GM23338 (cell line): ENCODE measurements at regions not wholly inside any gene's neighbourhood (a gene's known extent, or its start where the extent isn't known, plus 50 kb on each side); places are given as distances from the start of the nearest gene placed in this dataset.

Experiments used
- ATAC-seq: fragments of 200-7000 bp; cut with Tn5 transposase; 3 replicates; pipeline ENCODE4 v1.9.1; 2020
- DNase-seq: peaks from one replicate; pipeline ENCODE4 v3.0.0-alpha.2; 2015; ENCODE audit warnings: low spot score
- H2AFZ ChIP-seq: fragments of 200-600 bp; sonication (generic); 2 replicates; pipeline ENCODE4 v1.8.0; 2016; ENCODE audit warnings: antibody characterized with exemption, mild to moderate bottlenecking, moderate library complexity
- H3F3A ChIP-seq: fragments of 200-600 bp; sonication (generic); replicated peaks from 2 replicates; pipeline ENCODE4 v1.8.0; 2017; ENCODE audit warnings: antibody characterized with exemption, mixed run types, low read depth
- H3K27ac ChIP-seq: fragments of 200-600 bp; sonication (generic); 2 replicates; pipeline ENCODE4 v1.6.1; 2016; ENCODE audit warnings: low read depth
- H3K27me3 ChIP-seq: fragments of 200-600 bp; sonication (generic); 2 replicates; pipeline ENCODE4 v1.8.0; 2016; ENCODE audit warnings: mild to moderate bottlenecking, mixed run types, moderate library complexity; ENCODE audit not compliant: insufficient read depth
- H3K36me3 ChIP-seq: fragments of 200-600 bp; sonication (generic); 2 replicates; pipeline ENCODE4 v1.8.0; 2016; ENCODE audit warnings: mild to moderate bottlenecking; ENCODE audit not compliant: insufficient read depth
- H3K4me1 ChIP-seq: fragments of 200-600 bp; sonication (generic); 2 replicates; pipeline ENCODE4 v1.8.0; 2016; ENCODE audit warnings: mild to moderate bottlenecking, moderate library complexity; ENCODE audit not compliant: insufficient read depth
- H3K4me2 ChIP-seq: fragments of 200-600 bp; sonication (generic); 2 replicates; pipeline ENCODE4 v1.7.1; 2017; ENCODE audit warnings: mixed run types
- H3K4me3 ChIP-seq: fragments of 200-600 bp; sonication (generic); 2 replicates; pipeline ENCODE4 v1.6.1; 2016; ENCODE audit warnings: mixed run types
- H3K79me2 ChIP-seq: fragments of 200-600 bp; sonication (generic); replicated peaks from 2 replicates; pipeline ENCODE4 v1.8.0; 2017; ENCODE audit warnings: mild to moderate bottlenecking; ENCODE audit not compliant: insufficient read depth
- H3K9me2 ChIP-seq: fragments of 200-600 bp; sonication (generic); 2 replicates; pipeline ENCODE4 v1.8.0; 2017; ENCODE audit not compliant: insufficient read depth
- H4K20me1 ChIP-seq: fragments of 200-600 bp; sonication (generic); replicated peaks from 2 replicates; pipeline ENCODE4 v1.8.0; 2017; ENCODE audit warnings: mild to moderate bottlenecking; ENCODE audit not compliant: insufficient read depth
- H3K27ac Mint-ChIP-seq: 2 replicates; pipeline ENCODE4 v1.8.0; 2020; ENCODE audit warnings: inconsistent platforms, mild to moderate bottlenecking, moderate library complexity, mixed read lengths
- H3K27me3 Mint-ChIP-seq: 3 replicates; pipeline ENCODE4 v1.8.0; 2022; ENCODE audit warnings: low read depth, mild to moderate bottlenecking, moderate library complexity, mixed read lengths, inconsistent platforms; ENCODE audit not compliant: insufficient read depth, poor library complexity
- H3K36me3 Mint-ChIP-seq: 3 replicates; pipeline ENCODE4 v1.8.0; 2021; ENCODE audit warnings: low read depth, mild to moderate bottlenecking, inconsistent platforms, moderate library complexity, mixed read lengths
- H3K4me1 Mint-ChIP-seq: 3 replicates; pipeline ENCODE4 v1.8.0; 2020; ENCODE audit warnings: mild to moderate bottlenecking, inconsistent platforms, mixed read lengths
- H3K4me3 Mint-ChIP-seq: 3 replicates; pipeline ENCODE4 v1.8.0; 2021; ENCODE audit warnings: moderate library complexity, mild to moderate bottlenecking, inconsistent platforms, mixed read lengths
- H3K9me3 Mint-ChIP-seq: 3 replicates; pipeline ENCODE4 v1.8.0; 2020; ENCODE audit warnings: moderate library complexity, mild to moderate bottlenecking, inconsistent platforms, mixed read lengths
- CREB1 ChIP-seq: fragments of 250-450 bp; sonication (Bioruptor Pico); IDR thresholded peaks from 2 replicates; pipeline ENCODE4 v1.5.0; 2020; ENCODE audit warnings: low read depth, mild to moderate bottlenecking, moderate library complexity
- EZH2 ChIP-seq: fragments of 200-600 bp; sonication (generic); IDR thresholded peaks from one replicate; pipeline ENCODE4 v1.8.0; 2017; ENCODE audit warnings: antibody characterized with exemption, mild to moderate bottlenecking, low read depth; ENCODE audit not compliant: unreplicated experiment
- EZH2phosphoT487 ChIP-seq: fragments of 200-600 bp; sonication (generic); IDR thresholded peaks from one replicate; pipeline ENCODE4 v1.8.1; 2018; ENCODE audit warnings: antibody characterized with exemption; ENCODE audit not compliant: unreplicated experiment
- JUNB ChIP-seq: IDR thresholded peaks from one replicate; pipeline ENCODE4 v1.6.1; 2016; ENCODE audit warnings: antibody characterized with exemption; ENCODE audit not compliant: unreplicated experiment
- NANOG ChIP-seq: IDR thresholded peaks from 2 replicates; pipeline ENCODE4 v1.6.1; 2016; ENCODE audit warnings: antibody characterized with exemption, borderline replicate concordance
- POLR2AphosphoS5 ChIP-seq: IDR thresholded peaks from 2 replicates; pipeline ENCODE4 v1.6.1; 2016; ENCODE audit warnings: antibody characterized with exemption, low read depth
- STAT1 ChIP-seq: IDR thresholded peaks from one replicate; pipeline ENCODE4 v1.6.1; 2016; ENCODE audit warnings: antibody characterized with exemption; ENCODE audit not compliant: unreplicated experiment
- ZNF114 ChIP-seq: fragments of 250-450 bp; sonication (Bioruptor Pico); IDR thresholded peaks from 2 replicates; pipeline ENCODE4 v1.5.0; 2020; ENCODE audit warnings: mild to moderate bottlenecking, moderate library complexity
- ZNF331 ChIP-seq: fragments of 250-450 bp; sonication (Bioruptor Pico); IDR thresholded peaks from 2 replicates; pipeline ENCODE4 v1.5.0; 2020; ENCODE audit warnings: low read depth, mild to moderate bottlenecking, moderate library complexity
- ZNF462 ChIP-seq: fragments of 250-450 bp; sonication (Bioruptor Pico); IDR thresholded peaks from 2 replicates; pipeline ENCODE4 v1.5.0; 2020; ENCODE audit warnings: mild to moderate bottlenecking, moderate library complexity
- TF ChIP-seq, protein P1 (sequence below), 2 experiments: fragments of 200-600 bp in 1 of 2; sonication (generic) in 1 of 2; conservative IDR thresholded peaks; 2 replicates each; pipeline versions ENCODE4 v1.5.1 to v1.6.1; 2016 to 2017; ENCODE audit warnings: antibody characterized with exemption in 2 of 2, low read depth in 2 of 2, mild to moderate bottlenecking in 2 of 2, moderate library complexity in 1 of 2
- TF ChIP-seq, protein P2 (sequence below): IDR thresholded peaks from one replicate; pipeline ENCODE4 v1.6.1; 2018; ENCODE audit warnings: antibody characterized with exemption; ENCODE audit not compliant: unreplicated experiment
- TF ChIP-seq, protein P3 (sequence below): IDR thresholded peaks from 2 replicates; pipeline ENCODE4 v1.6.1; 2016; ENCODE audit warnings: antibody characterized with exemption

DNA sequence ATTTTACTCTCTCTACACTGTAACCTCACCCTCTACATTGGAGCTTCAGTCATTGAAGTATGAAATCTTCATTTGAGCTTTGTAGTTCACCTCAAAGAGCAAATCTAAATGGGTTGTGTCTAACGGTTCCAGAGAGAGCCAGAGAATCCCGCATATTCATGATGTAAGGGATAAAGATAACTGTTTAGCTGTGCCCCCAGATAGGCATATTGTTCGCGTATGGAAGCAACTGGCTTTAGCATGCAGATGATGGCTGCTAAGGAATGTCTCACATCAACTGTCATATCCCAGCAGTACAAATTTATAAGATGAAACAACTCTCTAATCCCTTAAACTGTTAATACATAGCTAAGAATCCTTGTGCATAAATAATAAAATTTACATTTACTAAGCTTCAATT, 412.7 kb upstream of the ROBO2 start:
- Mint-ChIP-seq H3K4me1 (peaks cover 5% of the 10 kb centered on the region; the same call in 2 of the 3 replicates), H3K27ac (no peak overlapping the region), H3K36me3 (no peaks in the 10 kb centered on the region), H3K9me3 (no peaks in the 10 kb centered on the region), H3K27me3 (no peaks in the 10 kb centered on the region), H3K4me3 (no peak overlapping the region)
- Histone ChIP-seq H3F3A (no peaks in the 10 kb centered on the region), H3K4me1 (peaks cover 8% of the 10 kb centered on the region), H4K20me1 (no peaks in the 10 kb centered on the region), H3K27ac (no peak overlapping the region), H3K79me2 (no peaks in the 10 kb centered on the region), H3K36me3 (no peaks in the 10 kb centered on the region), H3K4me3 (no peak overlapping the region), H3K27me3 (no peaks in the 10 kb centered on the region), H2AFZ (no peak overlapping the region), H3K9me2 (no peaks in the 10 kb centered on the region; the same call in 1 of the 2 replicates), H3K4me2 (no peak overlapping the region)
- DNase-seq (no peak), ATAC-seq (no peak)
- TF ChIP-seq, protein P1, sequence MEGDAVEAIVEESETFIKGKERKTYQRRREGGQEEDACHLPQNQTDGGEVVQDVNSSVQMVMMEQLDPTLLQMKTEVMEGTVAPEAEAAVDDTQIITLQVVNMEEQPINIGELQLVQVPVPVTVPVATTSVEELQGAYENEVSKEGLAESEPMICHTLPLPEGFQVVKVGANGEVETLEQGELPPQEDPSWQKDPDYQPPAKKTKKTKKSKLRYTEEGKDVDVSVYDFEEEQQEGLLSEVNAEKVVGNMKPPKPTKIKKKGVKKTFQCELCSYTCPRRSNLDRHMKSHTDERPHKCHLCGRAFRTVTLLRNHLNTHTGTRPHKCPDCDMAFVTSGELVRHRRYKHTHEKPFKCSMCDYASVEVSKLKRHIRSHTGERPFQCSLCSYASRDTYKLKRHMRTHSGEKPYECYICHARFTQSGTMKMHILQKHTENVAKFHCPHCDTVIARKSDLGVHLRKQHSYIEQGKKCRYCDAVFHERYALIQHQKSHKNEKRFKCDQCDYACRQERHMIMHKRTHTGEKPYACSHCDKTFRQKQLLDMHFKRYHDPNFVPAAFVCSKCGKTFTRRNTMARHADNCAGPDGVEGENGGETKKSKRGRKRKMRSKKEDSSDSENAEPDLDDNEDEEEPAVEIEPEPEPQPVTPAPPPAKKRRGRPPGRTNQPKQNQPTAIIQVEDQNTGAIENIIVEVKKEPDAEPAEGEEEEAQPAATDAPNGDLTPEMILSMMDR (conservative IDR thresholded peaks at IDR 0.05; ENCODE audit: low read depth in 2 of 2) = no peak
- TF ChIP-seq NANOG = no peak
- TF ChIP-seq EZH2 = no peak
- no peak for TF ChIP-seq POLR2AphosphoS5
- TF ChIP-seq JUNB = no peak
- TF ChIP-seq ZNF462 (CRISPR knock-in tag) = no peak
- TF ChIP-seq, protein P2, sequence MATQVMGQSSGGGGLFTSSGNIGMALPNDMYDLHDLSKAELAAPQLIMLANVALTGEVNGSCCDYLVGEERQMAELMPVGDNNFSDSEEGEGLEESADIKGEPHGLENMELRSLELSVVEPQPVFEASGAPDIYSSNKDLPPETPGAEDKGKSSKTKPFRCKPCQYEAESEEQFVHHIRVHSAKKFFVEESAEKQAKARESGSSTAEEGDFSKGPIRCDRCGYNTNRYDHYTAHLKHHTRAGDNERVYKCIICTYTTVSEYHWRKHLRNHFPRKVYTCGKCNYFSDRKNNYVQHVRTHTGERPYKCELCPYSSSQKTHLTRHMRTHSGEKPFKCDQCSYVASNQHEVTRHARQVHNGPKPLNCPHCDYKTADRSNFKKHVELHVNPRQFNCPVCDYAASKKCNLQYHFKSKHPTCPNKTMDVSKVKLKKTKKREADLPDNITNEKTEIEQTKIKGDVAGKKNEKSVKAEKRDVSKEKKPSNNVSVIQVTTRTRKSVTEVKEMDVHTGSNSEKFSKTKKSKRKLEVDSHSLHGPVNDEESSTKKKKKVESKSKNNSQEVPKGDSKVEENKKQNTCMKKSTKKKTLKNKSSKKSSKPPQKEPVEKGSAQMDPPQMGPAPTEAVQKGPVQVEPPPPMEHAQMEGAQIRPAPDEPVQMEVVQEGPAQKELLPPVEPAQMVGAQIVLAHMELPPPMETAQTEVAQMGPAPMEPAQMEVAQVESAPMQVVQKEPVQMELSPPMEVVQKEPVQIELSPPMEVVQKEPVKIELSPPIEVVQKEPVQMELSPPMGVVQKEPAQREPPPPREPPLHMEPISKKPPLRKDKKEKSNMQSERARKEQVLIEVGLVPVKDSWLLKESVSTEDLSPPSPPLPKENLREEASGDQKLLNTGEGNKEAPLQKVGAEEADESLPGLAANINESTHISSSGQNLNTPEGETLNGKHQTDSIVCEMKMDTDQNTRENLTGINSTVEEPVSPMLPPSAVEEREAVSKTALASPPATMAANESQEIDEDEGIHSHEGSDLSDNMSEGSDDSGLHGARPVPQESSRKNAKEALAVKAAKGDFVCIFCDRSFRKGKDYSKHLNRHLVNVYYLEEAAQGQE = no peak
- TF ChIP-seq, protein P3, sequence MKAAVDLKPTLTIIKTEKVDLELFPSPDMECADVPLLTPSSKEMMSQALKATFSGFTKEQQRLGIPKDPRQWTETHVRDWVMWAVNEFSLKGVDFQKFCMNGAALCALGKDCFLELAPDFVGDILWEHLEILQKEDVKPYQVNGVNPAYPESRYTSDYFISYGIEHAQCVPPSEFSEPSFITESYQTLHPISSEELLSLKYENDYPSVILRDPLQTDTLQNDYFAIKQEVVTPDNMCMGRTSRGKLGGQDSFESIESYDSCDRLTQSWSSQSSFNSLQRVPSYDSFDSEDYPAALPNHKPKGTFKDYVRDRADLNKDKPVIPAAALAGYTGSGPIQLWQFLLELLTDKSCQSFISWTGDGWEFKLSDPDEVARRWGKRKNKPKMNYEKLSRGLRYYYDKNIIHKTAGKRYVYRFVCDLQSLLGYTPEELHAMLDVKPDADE = no peak
- TF ChIP-seq ZNF114 = no peak
- no peak for TF ChIP-seq STAT1
- TF ChIP-seq EZH2phosphoT487 = no peak
- no peak for TF ChIP-seq CREB1 (CRISPR knock-in tag)
- no peak for TF ChIP-seq ZNF331
